HCT116 (cell line): ENCODE measurements at regions not wholly inside any gene's neighbourhood (a gene's known extent, or its start where the extent isn't known, plus 50 kb on each side); places are given as distances from the start of the nearest gene placed in this dataset.

Experiments used
- ATAC-seq: fragments of 200-7000 bp; cut with Tn5 transposase; 2 replicates; pipeline ENCODE4 v1.9.1; 2020; ENCODE audit warnings: mild to moderate bottlenecking, moderate library complexity
- BruUV-seq: library from RNA; stranded (reverse); fragments of 400-500 nt; replicated peaks from 2 replicates; lab custom pipeline; 2021; lab: Mats Ljungman, UMichigan
- CTCF ChIA-PET: fragments of 300-600 bp; sonication (Branson Sonifier 250); formaldehyde crosslinking; loops from one replicate; lab custom pipeline; 2021; ENCODE audit warnings: antibody characterized with exemption; lab: Charles Lee
- POLR2A ChIA-PET: fragments of 300-600, 350-600 bp; sonication (Branson Sonifier 250); formaldehyde crosslinking; loops from one replicate; lab custom pipeline; 2021; ENCODE audit warnings: antibody characterized with exemption; lab: Charles Lee
- RAD21 ChIA-PET, 2 experiments: fragments of 300-600 bp; sonication (Branson Sonifier 250); formaldehyde crosslinking; loops; one replicate each; lab custom pipeline; 2023; ENCODE audit warnings: low total read pairs in 2 of 2; ENCODE audit not compliant: uncharacterized antibody in 2 of 2, unreplicated experiment in 2 of 2, low non-redundant PET in 1 of 2; lab: Charles Lee
- DNase-seq: peaks from one replicate; pipeline ENCODE4 v3.0.0-alpha.2; 2010; ENCODE audit warnings: low read depth, low spot score
- H2AFZ ChIP-seq: fragments of 200-600 bp; shearing (Covaris generic), sonication (generic); 2 replicates; pipeline ENCODE4 v1.6.1; 2017; ENCODE audit warnings: low read depth, mixed run types, mixed read lengths, antibody characterized with exemption, low read length; ENCODE audit not compliant: poor library complexity, severe bottlenecking
- H3K27ac ChIP-seq: 2 replicates; pipeline ENCODE4 v1.5.1; 2012; ENCODE audit warnings: low read depth, low read length
- H3K27me3 ChIP-seq: fragments of 200-600 bp; sonication (generic); 2 replicates; pipeline ENCODE4 v1.6.1; 2016; ENCODE audit warnings: mixed run types, low read length, mixed read lengths; ENCODE audit not compliant: insufficient read depth
- H3K36me3 ChIP-seq, 2 experiments: fragments of 200-500 bp in 1 of 2; fragments of 200-600 bp in 1 of 2; sonication (Bioruptor generic) in 1 of 2; sonication (generic) in 1 of 2; 2 replicates each; pipeline versions ENCODE4 v1.5.1 to v1.6.1; 2014 to 2016; ENCODE audit warnings: low read length in 2 of 2, inconsistent platforms in 1 of 2, mixed read lengths in 1 of 2, mixed run types in 1 of 2; ENCODE audit not compliant: insufficient read depth in 2 of 2, control insufficient read depth in 1 of 2
- H3K4me1 ChIP-seq, 2 experiments: fragments of 200-600 bp in 1 of 2; sonication (generic) in 1 of 2; 2 replicates each; pipeline versions ENCODE4 v1.5.1 to v1.6.1; 2012 to 2017; ENCODE audit warnings: low read length in 2 of 2, inconsistent platforms in 1 of 2, mild to moderate bottlenecking in 1 of 2, mixed read lengths in 1 of 2, mixed run types in 1 of 2, moderate library complexity in 1 of 2; ENCODE audit not compliant: insufficient read depth in 2 of 2, control insufficient read depth in 1 of 2
- H3K4me2 ChIP-seq: fragments of 200-600 bp; sonication (generic); 2 replicates; pipeline ENCODE4 v1.6.1; 2017; ENCODE audit warnings: mixed run types, low read length, mixed read lengths
- H3K4me3 ChIP-seq, 2 experiments: fragments of 200-600 bp in 1 of 2; sonication (generic) in 1 of 2; replicated peaks in 1 of 2; 2 replicates each; pipeline ENCODE4 v1.5.1; 2011 to 2016; ENCODE audit warnings: low read length in 2 of 2, control low read depth in 1 of 2, low read depth in 1 of 2, mild to moderate bottlenecking in 1 of 2, mixed read lengths in 1 of 2, mixed run types in 1 of 2
- H3K79me2 ChIP-seq: fragments of 200-600 bp; sonication (generic); 2 replicates; pipeline ENCODE4 v1.6.1; 2017; ENCODE audit warnings: mild to moderate bottlenecking, mixed run types, low read length, moderate library complexity, mixed read lengths; ENCODE audit not compliant: insufficient read depth
- H3K9ac ChIP-seq: fragments of 200-600 bp; sonication (generic); 2 replicates; pipeline ENCODE4 v1.6.1; 2016; ENCODE audit warnings: low read length, mixed read lengths
- H3K9me2 ChIP-seq: fragments of 200-600 bp; sonication (generic), shearing (Covaris generic); 2 replicates; pipeline ENCODE4 v1.6.1; 2017; ENCODE audit warnings: mixed run types, mild to moderate bottlenecking, moderate library complexity; ENCODE audit not compliant: insufficient read depth
- H3K9me3 ChIP-seq, 2 experiments: fragments of 200-500 bp in 1 of 2; fragments of 200-600 bp in 1 of 2; sonication (Bioruptor generic) in 1 of 2; sonication (generic) in 1 of 2; 2 replicates each; pipeline ENCODE4 v1.6.1; 2014 to 2017; ENCODE audit warnings: low read length in 2 of 2, mixed read lengths in 2 of 2, inconsistent platforms in 1 of 2, low read depth in 1 of 2, mild to moderate bottlenecking in 1 of 2, mixed run types in 1 of 2, moderate library complexity in 1 of 2; ENCODE audit not compliant: control insufficient read depth in 1 of 2, insufficient read depth in 1 of 2
- H4K20me1 ChIP-seq: fragments of 200-600 bp; sonication (generic), shearing (Covaris generic); 2 replicates; pipeline ENCODE4 v1.6.1; 2017; ENCODE audit warnings: mixed run types, mild to moderate bottlenecking, moderate library complexity; ENCODE audit not compliant: insufficient read depth
- ATF3 ChIP-seq: IDR thresholded peaks from 2 replicates; pipeline ENCODE4 v1.6.1; 2012
- CBX3 ChIP-seq: IDR thresholded peaks from 2 replicates; pipeline ENCODE4 v1.6.1; 2012; ENCODE audit warnings: low read depth
- CEBPB ChIP-seq: IDR thresholded peaks from 2 replicates; pipeline ENCODE4 v1.6.1; 2012; ENCODE audit warnings: low read depth
- EGR1 ChIP-seq: IDR thresholded peaks from 2 replicates; pipeline ENCODE4 v1.6.1; 2012; ENCODE audit warnings: low read depth
- EZH2 ChIP-seq: fragments of 200-600 bp; sonication (generic); IDR thresholded peaks from 2 replicates; pipeline ENCODE4 v1.6.1; 2017; ENCODE audit warnings: antibody characterized with exemption, mixed run types
- EZH2phosphoT487 ChIP-seq: fragments of 200-600 bp; IDR thresholded peaks from 2 replicates; pipeline ENCODE4 v1.6.1; 2018; ENCODE audit warnings: antibody characterized with exemption, borderline replicate concordance
- FOSL1 ChIP-seq: IDR thresholded peaks from 2 replicates; pipeline ENCODE4 v1.6.1; 2012; ENCODE audit warnings: low read depth
- JUND ChIP-seq: IDR thresholded peaks from 2 replicates; pipeline ENCODE4 v1.6.1; 2012
- POLR2AphosphoS5 ChIP-seq: IDR thresholded peaks from 2 replicates; pipeline ENCODE4 v1.6.1; 2011; ENCODE audit warnings: mild to moderate bottlenecking, low read depth, low read length, moderate library complexity
- RAD21 ChIP-seq: IDR thresholded peaks from 2 replicates; pipeline ENCODE4 v1.6.1; 2012; ENCODE audit warnings: low read depth, mild to moderate bottlenecking
- SP1 ChIP-seq: IDR thresholded peaks from 2 replicates; pipeline ENCODE4 v1.6.1; 2012; ENCODE audit warnings: low read depth
- SRF ChIP-seq: IDR thresholded peaks from 2 replicates; pipeline ENCODE4 v1.6.1; 2012; ENCODE audit warnings: low read depth
- TCF7L2 ChIP-seq: IDR thresholded peaks from 2 replicates; pipeline ENCODE4 v1.7.0; 2011; ENCODE audit warnings: borderline replicate concordance, inconsistent platforms; ENCODE audit not compliant: insufficient read depth, insufficient read length; ENCODE audit errors: extremely low read depth
- YY1 ChIP-seq: IDR thresholded peaks from 2 replicates; pipeline ENCODE4 v1.6.1; 2011; ENCODE audit warnings: low read length, low read depth, moderate library complexity, mild to moderate bottlenecking; ENCODE audit not compliant: insufficient replicate concordance; ENCODE audit errors: extremely low read depth
- ZFX ChIP-seq: fragments of 450-650 bp; IDR thresholded peaks from 2 replicates; pipeline ENCODE4 v1.6.1; 2017
- ZNF274 ChIP-seq: fragments of 200-500 bp; sonication (Bioruptor generic); IDR thresholded peaks from 2 replicates; pipeline ENCODE4 v1.6.1; 2014; ENCODE audit warnings: mild to moderate bottlenecking, low read depth, low read length, inconsistent platforms
- intact Hi-C: fragments of 100-400 bp; cut with micrococcal nuclease; formaldehyde crosslinking; loops from 2 replicates; pipeline ENCODE4 v1.10.0; 2022
- TF ChIP-seq, protein P1 (sequence below): IDR thresholded peaks from 2 replicates; pipeline ENCODE4 v1.6.1; 2011; ENCODE audit warnings: mild to moderate bottlenecking, low read length, moderate library complexity; ENCODE audit not compliant: insufficient replicate concordance; ENCODE audit errors: extremely low read depth
- TF ChIP-seq, protein P2 (sequence below): IDR thresholded peaks from 2 replicates; pipeline ENCODE4 v1.6.1; 2012; ENCODE audit warnings: low read depth
- TF ChIP-seq, protein P3 (sequence below): IDR thresholded peaks from 2 replicates; pipeline ENCODE4 v1.6.1; 2012
- TF ChIP-seq, protein P4 (sequence below), 3 experiments: fragments of 200-600 bp in 1 of 3; sonication (generic) in 1 of 3; IDR thresholded peaks in 2 of 3; conservative IDR thresholded peaks in 1 of 3; 2 replicates each; pipeline ENCODE4 v1.5.1; 2012 to 2017; ENCODE audit warnings: low read depth in 2 of 3, low read length in 2 of 3, antibody characterized with exemption in 1 of 3, borderline replicate concordance in 1 of 3, control low read depth in 1 of 3, mild to moderate bottlenecking in 1 of 3, mixed read lengths in 1 of 3, mixed run types in 1 of 3, moderate library complexity in 1 of 3; ENCODE audit not compliant: insufficient read depth in 1 of 3

DNA sequence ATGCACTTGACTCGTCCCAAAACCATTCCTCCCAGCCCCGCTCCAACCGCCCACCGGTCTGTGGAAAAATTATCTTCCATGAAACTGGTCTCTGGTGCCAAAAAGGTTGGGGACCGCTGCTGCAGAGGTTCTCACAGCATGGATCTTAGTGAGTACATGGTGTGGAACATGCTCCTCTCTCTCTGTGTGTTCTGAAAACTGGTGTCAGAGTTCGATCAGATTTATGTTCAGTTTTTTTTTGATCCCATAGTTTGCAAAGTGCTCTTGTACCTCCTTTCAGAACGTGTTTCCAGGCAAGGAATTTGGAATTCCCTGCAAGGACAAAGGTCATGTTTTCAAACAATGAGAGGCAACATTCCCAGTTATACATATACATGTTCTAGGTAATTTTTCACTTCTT, 61.2 kb upstream of the FAM171A1 start:
- Histone ChIP-seq H4K20me1 (no peaks in the 10 kb centered on the region), H3K27ac (no peak overlapping the region), H3K4me2 (no peak overlapping the region), H3K9ac (no peak overlapping the region), H3K4me3 (no peak overlapping the region), H3K4me1 (0 out of 4 replicates have a peak, but pooled peaks cover 0 to 2% of the 10 kb centered on the region in 2 experiments), H3K9me2 (no peaks in the 10 kb centered on the region), H3K9me3 (no peaks in the 10 kb centered on the region), H3K36me3 (no peaks in the 10 kb centered on the region), H3K27me3 (no peaks in the 10 kb centered on the region), H2AFZ (no peak overlapping the region), H3K79me2 (no peaks in the 10 kb centered on the region)
- BruUV-seq = no TSS peak
- ATAC-seq = no peak
- intact Hi-C loops = no loop called here
- ChIA-PET RAD21 (no interaction called here), CTCF (no interaction called here), POLR2A (no interaction called here)
- no peak for TF ChIP-seq POLR2AphosphoS5
- no peak for TF ChIP-seq EZH2phosphoT487
- no peak for TF ChIP-seq EGR1
- no peak for TF ChIP-seq YY1
- TF ChIP-seq, protein P1, sequence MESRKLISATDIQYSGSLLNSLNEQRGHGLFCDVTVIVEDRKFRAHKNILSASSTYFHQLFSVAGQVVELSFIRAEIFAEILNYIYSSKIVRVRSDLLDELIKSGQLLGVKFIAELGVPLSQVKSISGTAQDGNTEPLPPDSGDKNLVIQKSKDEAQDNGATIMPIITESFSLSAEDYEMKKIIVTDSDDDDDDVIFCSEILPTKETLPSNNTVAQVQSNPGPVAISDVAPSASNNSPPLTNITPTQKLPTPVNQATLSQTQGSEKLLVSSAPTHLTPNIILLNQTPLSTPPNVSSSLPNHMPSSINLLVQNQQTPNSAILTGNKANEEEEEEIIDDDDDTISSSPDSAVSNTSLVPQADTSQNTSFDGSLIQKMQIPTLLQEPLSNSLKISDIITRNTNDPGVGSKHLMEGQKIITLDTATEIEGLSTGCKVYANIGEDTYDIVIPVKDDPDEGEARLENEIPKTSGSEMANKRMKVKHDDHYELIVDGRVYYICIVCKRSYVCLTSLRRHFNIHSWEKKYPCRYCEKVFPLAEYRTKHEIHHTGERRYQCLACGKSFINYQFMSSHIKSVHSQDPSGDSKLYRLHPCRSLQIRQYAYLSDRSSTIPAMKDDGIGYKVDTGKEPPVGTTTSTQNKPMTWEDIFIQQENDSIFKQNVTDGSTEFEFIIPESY = no peak
- TF ChIP-seq ATF3 = no peak
- TF ChIP-seq EZH2 = no peak
- TF ChIP-seq RAD21 = no peak
- TF ChIP-seq, protein P2, sequence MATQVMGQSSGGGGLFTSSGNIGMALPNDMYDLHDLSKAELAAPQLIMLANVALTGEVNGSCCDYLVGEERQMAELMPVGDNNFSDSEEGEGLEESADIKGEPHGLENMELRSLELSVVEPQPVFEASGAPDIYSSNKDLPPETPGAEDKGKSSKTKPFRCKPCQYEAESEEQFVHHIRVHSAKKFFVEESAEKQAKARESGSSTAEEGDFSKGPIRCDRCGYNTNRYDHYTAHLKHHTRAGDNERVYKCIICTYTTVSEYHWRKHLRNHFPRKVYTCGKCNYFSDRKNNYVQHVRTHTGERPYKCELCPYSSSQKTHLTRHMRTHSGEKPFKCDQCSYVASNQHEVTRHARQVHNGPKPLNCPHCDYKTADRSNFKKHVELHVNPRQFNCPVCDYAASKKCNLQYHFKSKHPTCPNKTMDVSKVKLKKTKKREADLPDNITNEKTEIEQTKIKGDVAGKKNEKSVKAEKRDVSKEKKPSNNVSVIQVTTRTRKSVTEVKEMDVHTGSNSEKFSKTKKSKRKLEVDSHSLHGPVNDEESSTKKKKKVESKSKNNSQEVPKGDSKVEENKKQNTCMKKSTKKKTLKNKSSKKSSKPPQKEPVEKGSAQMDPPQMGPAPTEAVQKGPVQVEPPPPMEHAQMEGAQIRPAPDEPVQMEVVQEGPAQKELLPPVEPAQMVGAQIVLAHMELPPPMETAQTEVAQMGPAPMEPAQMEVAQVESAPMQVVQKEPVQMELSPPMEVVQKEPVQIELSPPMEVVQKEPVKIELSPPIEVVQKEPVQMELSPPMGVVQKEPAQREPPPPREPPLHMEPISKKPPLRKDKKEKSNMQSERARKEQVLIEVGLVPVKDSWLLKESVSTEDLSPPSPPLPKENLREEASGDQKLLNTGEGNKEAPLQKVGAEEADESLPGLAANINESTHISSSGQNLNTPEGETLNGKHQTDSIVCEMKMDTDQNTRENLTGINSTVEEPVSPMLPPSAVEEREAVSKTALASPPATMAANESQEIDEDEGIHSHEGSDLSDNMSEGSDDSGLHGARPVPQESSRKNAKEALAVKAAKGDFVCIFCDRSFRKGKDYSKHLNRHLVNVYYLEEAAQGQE = no peak
- TF ChIP-seq ZNF274 = no peak
- no peak for TF ChIP-seq FOSL1
- TF ChIP-seq SRF = no peak
- TF ChIP-seq TCF7L2 = no peak
- TF ChIP-seq SP1 = no peak
- TF ChIP-seq, protein P3, sequence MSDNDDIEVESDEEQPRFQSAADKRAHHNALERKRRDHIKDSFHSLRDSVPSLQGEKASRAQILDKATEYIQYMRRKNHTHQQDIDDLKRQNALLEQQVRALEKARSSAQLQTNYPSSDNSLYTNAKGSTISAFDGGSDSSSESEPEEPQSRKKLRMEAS = no peak
- TF ChIP-seq JUND = no peak
- no peak for TF ChIP-seq CBX3
- TF ChIP-seq ZFX = no peak
- no peak for TF ChIP-seq CEBPB
- TF ChIP-seq, protein P4, sequence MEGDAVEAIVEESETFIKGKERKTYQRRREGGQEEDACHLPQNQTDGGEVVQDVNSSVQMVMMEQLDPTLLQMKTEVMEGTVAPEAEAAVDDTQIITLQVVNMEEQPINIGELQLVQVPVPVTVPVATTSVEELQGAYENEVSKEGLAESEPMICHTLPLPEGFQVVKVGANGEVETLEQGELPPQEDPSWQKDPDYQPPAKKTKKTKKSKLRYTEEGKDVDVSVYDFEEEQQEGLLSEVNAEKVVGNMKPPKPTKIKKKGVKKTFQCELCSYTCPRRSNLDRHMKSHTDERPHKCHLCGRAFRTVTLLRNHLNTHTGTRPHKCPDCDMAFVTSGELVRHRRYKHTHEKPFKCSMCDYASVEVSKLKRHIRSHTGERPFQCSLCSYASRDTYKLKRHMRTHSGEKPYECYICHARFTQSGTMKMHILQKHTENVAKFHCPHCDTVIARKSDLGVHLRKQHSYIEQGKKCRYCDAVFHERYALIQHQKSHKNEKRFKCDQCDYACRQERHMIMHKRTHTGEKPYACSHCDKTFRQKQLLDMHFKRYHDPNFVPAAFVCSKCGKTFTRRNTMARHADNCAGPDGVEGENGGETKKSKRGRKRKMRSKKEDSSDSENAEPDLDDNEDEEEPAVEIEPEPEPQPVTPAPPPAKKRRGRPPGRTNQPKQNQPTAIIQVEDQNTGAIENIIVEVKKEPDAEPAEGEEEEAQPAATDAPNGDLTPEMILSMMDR (IDR thresholded peaks at IDR 0.05 in 2 of 3, conservative IDR thresholded peaks at IDR 0.05 in 1 of 3; ENCODE audit: borderline replicate concordance in 1 of 3, insufficient read depth in 1 of 3, low read depth in 2 of 3, low read length in 2 of 3) = no peak
- no peak for DNase-seq
